WTC11 (cell line): ENCODE measurements at regions not wholly inside any gene's neighbourhood (a gene's known extent, or its start where the extent isn't known, plus 50 kb on each side); places are given as distances from the start of the nearest gene placed in this dataset.

Experiments
- ATAC-seq: fragments of 200-7000 bp; cut with Tn5 transposase; 2 replicates; pipeline ENCODE4 v1.10.0; 2021; ENCODE audit warnings: mild to moderate bottlenecking, moderate library complexity
- CTCF ChIA-PET: fragments of 300-600 bp; sonication (Branson Sonifier 250); formaldehyde crosslinking; loops from one replicate; lab custom pipeline; 2021; ENCODE audit warnings: antibody characterized with exemption; lab: Charles Lee
- POLR2A ChIA-PET: fragments of 350-600 bp; sonication (Branson Sonifier 250); formaldehyde crosslinking; loops from one replicate; lab custom pipeline; 2021; ENCODE audit warnings: antibody characterized with exemption; lab: Charles Lee
- DNase-seq: peaks from one replicate; pipeline ENCODE4 v3.0.0; 2021; ENCODE audit warnings: low spot score
- H3K27ac Mint-ChIP-seq: 2 replicates; pipeline ENCODE4 v1.8.0; 2021; ENCODE audit warnings: mixed read lengths
- H3K27me3 Mint-ChIP-seq: 2 replicates; pipeline ENCODE4 v1.8.0; 2021; ENCODE audit warnings: low read depth, mild to moderate bottlenecking, moderate library complexity, mixed read lengths
- H3K36me3 Mint-ChIP-seq: 2 replicates; pipeline ENCODE4 v1.8.0; 2021; ENCODE audit warnings: mixed read lengths
- H3K4me1 Mint-ChIP-seq: 2 replicates; pipeline ENCODE4 v1.8.0; 2022; ENCODE audit warnings: mixed read lengths
- H3K4me3 Mint-ChIP-seq: 2 replicates; pipeline ENCODE4 v1.8.0; 2021; ENCODE audit warnings: mild to moderate bottlenecking, moderate library complexity, mixed read lengths
- H3K9me3 Mint-ChIP-seq: 2 replicates; pipeline ENCODE4 v1.8.0; 2021; ENCODE audit warnings: mixed read lengths
- ATF3 ChIP-seq: sonication (generic); formaldehyde crosslinking; conservative IDR thresholded peaks from 2 replicates; pipeline ENCODE4 v1.8.1; 2022; ENCODE audit warnings: mild to moderate bottlenecking, missing genetic modification reagents
- CTCF ChIP-seq: fragments of 200-600 bp; IDR thresholded peaks from 2 replicates; pipeline ENCODE4 v1.8.0; 2022; ENCODE audit warnings: antibody characterized with exemption
- E2F1 ChIP-seq: sonication (generic); formaldehyde crosslinking; IDR thresholded peaks from 2 replicates; pipeline ENCODE4 v1.8.0; 2022; ENCODE audit warnings: mild to moderate bottlenecking, missing genetic modification reagents
- ETV6 ChIP-seq: sonication (generic); formaldehyde crosslinking; IDR thresholded peaks from 2 replicates; pipeline ENCODE4 v1.8.1; 2022; ENCODE audit warnings: mild to moderate bottlenecking, missing genetic modification reagents
- FOXP4 ChIP-seq: sonication (generic); formaldehyde crosslinking; IDR thresholded peaks from 2 replicates; pipeline ENCODE4 v1.8.0; 2022; ENCODE audit warnings: mild to moderate bottlenecking, missing genetic modification reagents
- GABPB1 ChIP-seq: sonication (generic); formaldehyde crosslinking; IDR thresholded peaks from 2 replicates; pipeline ENCODE4 v1.8.1; 2023; ENCODE audit warnings: mild to moderate bottlenecking, missing genetic modification reagents
- JAZF1 ChIP-seq: fragments of 250-450 bp; sonication (Bioruptor Pico); IDR thresholded peaks from 2 replicates; pipeline ENCODE4 v1.9.0; 2021; ENCODE audit warnings: moderate library complexity, mild to moderate bottlenecking, inconsistent platforms
- MLX ChIP-seq: sonication (generic); formaldehyde crosslinking; IDR thresholded peaks from 2 replicates; pipeline ENCODE4 v1.8.1; 2023; ENCODE audit warnings: mild to moderate bottlenecking, missing genetic modification reagents, moderate library complexity
- NFATC4 ChIP-seq: fragments of 250-450 bp; sonication (Bioruptor Pico); IDR thresholded peaks from 2 replicates; pipeline ENCODE4 v1.9.0; 2021; ENCODE audit warnings: mild to moderate bottlenecking
- OVOL2 ChIP-seq: fragments of 250-450 bp; sonication (Bioruptor Pico); IDR thresholded peaks from 2 replicates; pipeline ENCODE4 v1.9.0; 2021; ENCODE audit warnings: mild to moderate bottlenecking, borderline replicate concordance
- PREB ChIP-seq: sonication (generic); formaldehyde crosslinking; IDR thresholded peaks from 2 replicates; pipeline ENCODE4 v1.8.1; 2022; ENCODE audit warnings: mild to moderate bottlenecking, missing genetic modification reagents, moderate library complexity, borderline replicate concordance
- PRRX2 ChIP-seq: fragments of 250-450 bp; sonication (Bioruptor Pico); IDR thresholded peaks from 2 replicates; pipeline ENCODE4 v1.8.0; 2021; ENCODE audit warnings: mild to moderate bottlenecking
- RORB ChIP-seq: fragments of 250-450 bp; sonication (Bioruptor Pico); IDR thresholded peaks from 2 replicates; pipeline ENCODE4 v1.9.0; 2021; ENCODE audit warnings: mild to moderate bottlenecking
- SP1 ChIP-seq: sonication (generic); formaldehyde crosslinking; conservative IDR thresholded peaks from 2 replicates; pipeline ENCODE4 v1.8.1; 2022; ENCODE audit warnings: missing genetic modification reagents
- STAT6 ChIP-seq: sonication (generic); formaldehyde crosslinking; conservative IDR thresholded peaks from 2 replicates; pipeline ENCODE4 v1.8.1; 2023; ENCODE audit warnings: mild to moderate bottlenecking, low read depth, missing genetic modification reagents, moderate library complexity
- TP53 ChIP-seq: sonication (generic); formaldehyde crosslinking; IDR thresholded peaks from 2 replicates; pipeline ENCODE4 v1.8.1; 2023; ENCODE audit warnings: mild to moderate bottlenecking, missing genetic modification reagents
- ZBTB43 ChIP-seq: sonication (generic); formaldehyde crosslinking; IDR thresholded peaks from 2 replicates; pipeline ENCODE4 v1.8.1; 2023; ENCODE audit warnings: mild to moderate bottlenecking, missing genetic modification reagents
- ZNF121 ChIP-seq: sonication (generic); formaldehyde crosslinking; IDR thresholded peaks from 2 replicates; pipeline ENCODE4 v1.8.0; 2023; ENCODE audit warnings: missing genetic modification reagents
- ZNF232 ChIP-seq: sonication (generic); formaldehyde crosslinking; IDR thresholded peaks from 2 replicates; pipeline ENCODE4 v1.8.0; 2022; ENCODE audit warnings: mild to moderate bottlenecking, missing genetic modification reagents
- ZNF416 ChIP-seq: fragments of 250-450 bp; sonication (Bioruptor Pico); IDR thresholded peaks from 2 replicates; pipeline ENCODE4 v1.9.0; 2021; ENCODE audit warnings: mild to moderate bottlenecking, inconsistent platforms

GRCh38 chr14:22387776-22388241, 201.2 kb downstream of the DAD1 start:
- no peak for TF ChIP-seq MLX (CRISPR knock-in tag)
- no peak for TF ChIP-seq ETV6 (CRISPR knock-in tag)
- no peak for TF ChIP-seq GABPB1 (CRISPR knock-in tag)
- no peak for TF ChIP-seq JAZF1 (CRISPR knock-in tag)
- TF ChIP-seq PREB (CRISPR knock-in tag): no peak
- TF ChIP-seq PRRX2: no peak
- no peak for TF ChIP-seq ZNF232 (CRISPR knock-in tag)
- no peak for TF ChIP-seq ZBTB43 (CRISPR knock-in tag)
- TF ChIP-seq NFATC4: no peak
- no peak for TF ChIP-seq TP53
- no peak for TF ChIP-seq OVOL2 (CRISPR knock-in tag)
- CTCF ChIA-PET: interaction anchor here (3.5 to 3.9 kb wide), 2 partner anchors 84 to 183 kb away, joined by 19 to 37 read pairs; no protein-coding TSS in a partner anchor
- POLR2A ChIA-PET: no interaction called here
- Mint-ChIP-seq H3K27ac (no peak overlapping the region), H3K4me1 (0 out of 2 replicates have a peak, but pooled peaks cover 3% of the 10 kb centered on the region), H3K36me3 (no peaks in the 10 kb centered on the region), H3K27me3 (no peaks in the 10 kb centered on the region; the same call in 1 of the 2 replicates), H3K9me3 (no peaks in the 10 kb centered on the region), H3K4me3 (no peak overlapping the region)
- DNase-seq: no peak
- ATAC-seq: peak; percentile 19

- no peaks in the 10 kb centered on the region for H3K36me3 Mint-ChIP-seq
- peak; percentile 58 for ATAC-seq
- TF ChIP-seq CTCF (peak; percentile 79), ATF3 (no peak), ZNF121 (CRISPR knock-in tag) (peak; percentile 54; the same call in 1 of the 2 replicates)
- H3K4me3 Mint-ChIP-seq: no peak overlapping the region
- no peaks in the 10 kb centered on the region; the same call in 1 of the 2 replicates for H3K27me3 Mint-ChIP-seq
- POLR2A ChIA-PET: no interaction called here
- no peaks in the 10 kb centered on the region for H3K9me3 Mint-ChIP-seq
- no peak overlapping the region for H3K27ac Mint-ChIP-seq
- peaks cover 4% of the 10 kb centered on the region for H3K4me1 Mint-ChIP-seq
- CTCF ChIA-PET: interaction anchor here (3.9 kb wide), 1 partner anchor 85 kb away, joined by 37 read pairs; no protein-coding TSS in a partner anchor
- peak; percentile 72 for DNase-seq
Observed at GRCh38 chr14:22386924-22387775, 201.9 kb downstream of the DAD1 start.

- ATAC-seq (no peak), DNase-seq (no peak)
- H3K9me3 Mint-ChIP-seq: no peaks in the 10 kb centered on the region
- H3K27ac Mint-ChIP-seq: no peak overlapping the region
- POLR2A ChIA-PET: no interaction called here
- no peaks in the 10 kb centered on the region; the same call in 1 of the 2 replicates for H3K27me3 Mint-ChIP-seq
- no peaks in the 10 kb centered on the region for H3K36me3 Mint-ChIP-seq
- H3K4me3 Mint-ChIP-seq: no peak overlapping the region
- CTCF ChIA-PET: interaction anchor here (0.7 to 2.1 kb wide), 6 partner anchors 10 to 491 kb away, joined by 3 to 8 read pairs (median 4); no protein-coding TSS in a partner anchor
- H3K4me1 Mint-ChIP-seq: peaks cover 15% of the 10 kb centered on the region
- TF ChIP-seq STAT6 (CRISPR knock-in tag): no peak
- TF ChIP-seq E2F1: no peak
- no peak for TF ChIP-seq ZNF416
- TF ChIP-seq FOXP4: no peak
- TF ChIP-seq SP1 (CRISPR knock-in tag): no peak
- no peak for TF ChIP-seq RORB (CRISPR knock-in tag)
Observed at GRCh38 chr14:22384974-22385526, 204.0 kb downstream of the DAD1 start.
